ENCODE measurements at regions not wholly inside any gene's neighbourhood (a gene's known extent, or its start where the extent isn't known, plus 50 kb on each side); places are given as distances from the start of the nearest gene placed in this dataset.

- intact Hi-C loops (cut with DNase I; ENCODE audit: low total_unique reads), result no loop called here
- no peak for DNase-seq (ENCODE audit: low spot score in 2 of 2)
- H3K27ac ChIP-seq, result no peak overlapping the region
- no peaks in the 10 kb centered on the region for H3K27me3 ChIP-seq
- no peaks in the 10 kb centered on the region for H3K4me1 ChIP-seq
- no peaks in the 10 kb centered on the region for H3K9me3 ChIP-seq
- TF ChIP-seq POLR2A (IDR thresholded peaks at IDR 0.05) (no peak), CTCF (IDR thresholded peaks at IDR 0.05) (no peak)
- H3K4me3 ChIP-seq, result no peak overlapping the region
- no peaks in the 10 kb centered on the region for H3K36me3 ChIP-seq
Observed at GRCh38 chr1:22364764-22365163, 86.9 kb upstream of the ZBTB40 start.

GRCh38 chr1:22365331-22366295 lies 86.0 kb upstream of the ZBTB40 start:
- H3K36me3 ChIP-seq, result no peaks in the 10 kb centered on the region
- DNase-seq (ENCODE audit: low spot score in 2 of 2), result no peak
- H3K4me1 ChIP-seq, result no peaks in the 10 kb centered on the region
- TF ChIP-seq CTCF (IDR thresholded peaks at IDR 0.05) (no peak), POLR2A (IDR thresholded peaks at IDR 0.05) (no peak)
- no peak overlapping the region for H3K4me3 ChIP-seq
- peaks cover 0 to under 1% of the 10 kb centered on the region in 2 donors for H3K27me3 ChIP-seq
- H3K9me3 ChIP-seq, result no peaks in the 10 kb centered on the region
- no peak overlapping the region for H3K27ac ChIP-seq
- intact Hi-C loops (cut with DNase I; ENCODE audit: low total_unique reads), result no loop called here

- Histone ChIP-seq H3K27ac (no peak overlapping the region), H3K36me3 (no peaks in the 10 kb centered on the region), H3K27me3 (peaks cover 0 to 3% of the 10 kb centered on the region in 2 donors), H3K9me3 (no peaks in the 10 kb centered on the region), H3K4me1 (no peaks in the 10 kb centered on the region), H3K4me3 (no peak overlapping the region)
- no peak for DNase-seq (ENCODE audit: low spot score in 2 of 2)
- intact Hi-C loops (cut with DNase I; ENCODE audit: low total_unique reads), result no loop called here
- TF ChIP-seq POLR2A (IDR thresholded peaks at IDR 0.05), result no peak
Observed at GRCh38 chr1:22366346-22366745, 85.3 kb upstream of the ZBTB40 start.

- peaks cover 0 to 1% of the 10 kb centered on the region in 2 donors for H3K9me3 ChIP-seq
- DNase-seq (ENCODE audit: low spot score in 2 of 2), result no peak
- TF ChIP-seq POLR2A (IDR thresholded peaks at IDR 0.05) (no peak), CTCF (IDR thresholded peaks at IDR 0.05) (no peak), POLR2AphosphoS5 (IDR thresholded peaks at IDR 0.05) (no peak)
- H3K27ac ChIP-seq, result no peak overlapping the region
- H3K4me3 ChIP-seq, result no peak overlapping the region
- H3K27me3 ChIP-seq, result peaks cover 0 to 3% of the 10 kb centered on the region in 2 donors
- intact Hi-C loops (cut with DNase I; ENCODE audit: low total_unique reads), result no loop called here
- no peaks in the 10 kb centered on the region for H3K4me1 ChIP-seq
- H3K36me3 ChIP-seq, result no peaks in the 10 kb centered on the region
Observed at GRCh38 chr1:22368125-22368524, 83.5 kb upstream of the ZBTB40 start.

- Histone ChIP-seq H3K9me3 (peaks cover 0 to 6% of the 10 kb centered on the region in 2 donors), H3K27me3 (peaks cover 0 to 3% of the 10 kb centered on the region in 2 donors), H3K27ac (no peak overlapping the region), H3K36me3 (no peaks in the 10 kb centered on the region), H3K4me1 (no peaks in the 10 kb centered on the region), H3K4me3 (no peak overlapping the region)
- no peak for TF ChIP-seq CTCF (IDR thresholded peaks at IDR 0.05)
- no peak for TF ChIP-seq POLR2A (IDR thresholded peaks at IDR 0.05)
- no peak for DNase-seq (ENCODE audit: low spot score in 2 of 2)
- intact Hi-C loops (cut with DNase I; ENCODE audit: low total_unique reads), result no loop called here
Observed at GRCh38 chr1:22369294-22370189, 82.1 kb upstream of the ZBTB40 start.
